Transverse colon (tissue), 3 donors: ENCODE measurements at regions not wholly inside any gene's neighbourhood (a gene's known extent, or its start where the extent isn't known, plus 50 kb on each side); places are given as distances from the start of the nearest gene placed in this dataset.

Experiments used
- EP300 ChIP-seq: sonication (generic); formaldehyde crosslinking; IDR thresholded peaks from one replicate; pipeline ENCODE4 v1.6.1; 2017; ENCODE audit warnings: antibody characterized with exemption, low read depth
- POLR2A ChIP-seq: fragments of 450-650 bp; IDR thresholded peaks from one replicate; pipeline ENCODE4 v1.6.1; 2016; ENCODE audit warnings: antibody characterized with exemption, mild to moderate bottlenecking, moderate library complexity
- TF ChIP-seq, protein P1 (sequence below), 5 experiments: fragments of 200-600 bp in 3 of 5; fragments of 450-650 bp in 2 of 5; sonication (generic) in 3 of 5; IDR thresholded peaks; 1 replicate in 2 of 5; 2 replicates in 3 of 5; pipeline ENCODE4 v1.5.1; 2016 to 2017; ENCODE audit warnings: antibody characterized with exemption in 5 of 5, inconsistent platforms in 3 of 5, mild to moderate bottlenecking in 2 of 5, moderate library complexity in 1 of 5

DNA sequence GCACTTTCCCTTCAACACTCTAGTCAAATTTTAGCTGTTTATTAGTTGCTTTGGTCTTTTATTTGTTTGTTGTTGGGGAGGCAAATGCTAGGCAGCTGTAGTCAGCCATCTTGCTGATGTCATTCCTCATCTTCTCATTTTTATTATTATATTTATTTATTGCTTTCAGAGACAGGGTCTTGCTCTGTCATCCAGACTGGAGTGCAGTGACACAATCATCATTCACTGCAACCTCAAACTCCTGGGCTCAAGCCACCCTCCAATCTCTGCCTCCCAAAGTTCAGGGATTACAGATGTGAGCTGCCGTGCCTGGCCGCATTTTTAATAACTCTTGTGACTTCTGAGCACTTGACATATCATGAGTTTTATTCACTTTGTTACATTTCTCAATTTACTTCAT lies 441.4 kb downstream of the DIPK2A start:
- TF ChIP-seq EP300 (no peak), POLR2A (no peak)
- TF ChIP-seq, protein P1, sequence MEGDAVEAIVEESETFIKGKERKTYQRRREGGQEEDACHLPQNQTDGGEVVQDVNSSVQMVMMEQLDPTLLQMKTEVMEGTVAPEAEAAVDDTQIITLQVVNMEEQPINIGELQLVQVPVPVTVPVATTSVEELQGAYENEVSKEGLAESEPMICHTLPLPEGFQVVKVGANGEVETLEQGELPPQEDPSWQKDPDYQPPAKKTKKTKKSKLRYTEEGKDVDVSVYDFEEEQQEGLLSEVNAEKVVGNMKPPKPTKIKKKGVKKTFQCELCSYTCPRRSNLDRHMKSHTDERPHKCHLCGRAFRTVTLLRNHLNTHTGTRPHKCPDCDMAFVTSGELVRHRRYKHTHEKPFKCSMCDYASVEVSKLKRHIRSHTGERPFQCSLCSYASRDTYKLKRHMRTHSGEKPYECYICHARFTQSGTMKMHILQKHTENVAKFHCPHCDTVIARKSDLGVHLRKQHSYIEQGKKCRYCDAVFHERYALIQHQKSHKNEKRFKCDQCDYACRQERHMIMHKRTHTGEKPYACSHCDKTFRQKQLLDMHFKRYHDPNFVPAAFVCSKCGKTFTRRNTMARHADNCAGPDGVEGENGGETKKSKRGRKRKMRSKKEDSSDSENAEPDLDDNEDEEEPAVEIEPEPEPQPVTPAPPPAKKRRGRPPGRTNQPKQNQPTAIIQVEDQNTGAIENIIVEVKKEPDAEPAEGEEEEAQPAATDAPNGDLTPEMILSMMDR (IDR thresholded peaks at IDR 0.05): no peak
